Bone marrow (tissue), 2 donors: ENCODE measurements at regions not wholly inside any gene's neighbourhood (a gene's known extent, or its start where the extent isn't known, plus 50 kb on each side); places are given as distances from the start of the nearest gene placed in this dataset.
A peak's percentile ranks its signal among the peaks of the same experiment; 100 is the strongest.

ENCODE experiments used
- DNase-seq, 2 donors: peaks; one replicate each; lab custom pipeline; 2025; lab: John Stamatoyannopoulos, UW

- DNase-seq: no peak
Measured at GRCh38 chr3:23664459-23664858, 141.3 kb upstream of the UBE2E1 start.

- no peak for DNase-seq
Measured at GRCh38 chr3:23665741-23666140, 140.0 kb upstream of the UBE2E1 start.

GRCh38 chr3:23666818-23667217 is 138.9 kb upstream of the UBE2E1 start:
- DNase-seq: no peak

GRCh38 chr3:23667536-23668429 is 138.0 kb upstream of the UBE2E1 start:
- DNase-seq: no peak

- no peak for DNase-seq
Measured at GRCh38 chr3:23668430-23668904, 137.3 kb upstream of the UBE2E1 start.

GRCh38 chr3:23669541-23670255 is 136.1 kb upstream of the UBE2E1 start:
- no peak for DNase-seq

- no peak for DNase-seq
Measured at GRCh38 chr3:23671851-23672589, 133.7 kb upstream of the UBE2E1 start.

GRCh38 chr3:23672628-23673027 is 133.1 kb upstream of the UBE2E1 start:
- no peak for DNase-seq

GRCh38 chr3:23675010-23675409 is 130.7 kb upstream of the UBE2E1 start:
- DNase-seq: no peak

- no peak for DNase-seq
Measured at GRCh38 chr3:23676093-23676492, 129.7 kb upstream of the UBE2E1 start.

- no peak for DNase-seq
Measured at GRCh38 chr3:23682646-23683045, 123.1 kb upstream of the UBE2E1 start.

GRCh38 chr3:23685541-23686258 is 120.1 kb upstream of the UBE2E1 start:
- DNase-seq: peak in 1 of 2 donors; percentile 50

- no peak for DNase-seq
Measured at GRCh38 chr3:23686519-23686918, 119.2 kb upstream of the UBE2E1 start.

- no peak for DNase-seq
Measured at GRCh38 chr3:23691357-23691895, 114.3 kb upstream of the UBE2E1 start.

GRCh38 chr3:23696842-23697241 is 108.9 kb upstream of the UBE2E1 start:
- DNase-seq: no peak

- DNase-seq: no peak
Measured at GRCh38 chr3:23697416-23697815, 108.3 kb upstream of the UBE2E1 start.

GRCh38 chr3:23698652-23699313 is 107.0 kb upstream of the UBE2E1 start:
- DNase-seq: no peak

- no peak for DNase-seq
Measured at GRCh38 chr3:23700616-23701015, 105.1 kb upstream of the UBE2E1 start.

GRCh38 chr3:23701716-23702597 is 103.8 kb upstream of the UBE2E1 start:
- DNase-seq: no peak

- DNase-seq: no peak
Measured at GRCh38 chr3:23704298-23704697, 101.5 kb upstream of the UBE2E1 start.
